HCT116 (cell line): ENCODE measurements at regions not wholly inside any gene's neighbourhood (a gene's known extent, or its start where the extent isn't known, plus 50 kb on each side); places are given as distances from the start of the nearest gene placed in this dataset.

ENCODE experiments used
- CEBPB ChIP-seq: IDR thresholded peaks from 2 replicates; pipeline ENCODE4 v1.6.1; 2012; ENCODE audit warnings: low read depth
- EZH2 ChIP-seq: fragments of 200-600 bp; sonication (generic); IDR thresholded peaks from 2 replicates; pipeline ENCODE4 v1.6.1; 2017; ENCODE audit warnings: antibody characterized with exemption, mixed run types
- EZH2phosphoT487 ChIP-seq: fragments of 200-600 bp; IDR thresholded peaks from 2 replicates; pipeline ENCODE4 v1.6.1; 2018; ENCODE audit warnings: antibody characterized with exemption, borderline replicate concordance
- FOSL1 ChIP-seq: IDR thresholded peaks from 2 replicates; pipeline ENCODE4 v1.6.1; 2012; ENCODE audit warnings: low read depth
- JUND ChIP-seq: IDR thresholded peaks from 2 replicates; pipeline ENCODE4 v1.6.1; 2012
- MAX ChIP-seq: IDR thresholded peaks from 2 replicates; pipeline ENCODE4 v1.6.1; 2012
- POLR2A ChIP-seq: IDR thresholded peaks from 2 replicates; pipeline ENCODE4 v1.7.0; 2011; ENCODE audit warnings: borderline replicate concordance; ENCODE audit not compliant: insufficient read depth, insufficient read length; ENCODE audit errors: extremely low read depth
- POLR2AphosphoS5 ChIP-seq: IDR thresholded peaks from 2 replicates; pipeline ENCODE4 v1.6.1; 2011; ENCODE audit warnings: mild to moderate bottlenecking, low read depth, low read length, moderate library complexity
- SIN3A ChIP-seq: IDR thresholded peaks from 2 replicates; pipeline ENCODE4 v1.6.1; 2012; ENCODE audit warnings: low read depth
- SP1 ChIP-seq: IDR thresholded peaks from 2 replicates; pipeline ENCODE4 v1.6.1; 2012; ENCODE audit warnings: low read depth
- YY1 ChIP-seq: IDR thresholded peaks from 2 replicates; pipeline ENCODE4 v1.6.1; 2011; ENCODE audit warnings: low read length, low read depth, moderate library complexity, mild to moderate bottlenecking; ENCODE audit not compliant: insufficient replicate concordance; ENCODE audit errors: extremely low read depth
- ZNF274 ChIP-seq: fragments of 200-500 bp; sonication (Bioruptor generic); IDR thresholded peaks from 2 replicates; pipeline ENCODE4 v1.6.1; 2014; ENCODE audit warnings: mild to moderate bottlenecking, low read depth, low read length, inconsistent platforms
- TF ChIP-seq, protein P1 (sequence below), 3 experiments: fragments of 200-600 bp in 1 of 3; sonication (generic) in 1 of 3; IDR thresholded peaks in 2 of 3; conservative IDR thresholded peaks in 1 of 3; 2 replicates each; pipeline ENCODE4 v1.5.1; 2012 to 2017; ENCODE audit warnings: low read depth in 2 of 3, low read length in 2 of 3, antibody characterized with exemption in 1 of 3, borderline replicate concordance in 1 of 3, control low read depth in 1 of 3, mild to moderate bottlenecking in 1 of 3, mixed read lengths in 1 of 3, mixed run types in 1 of 3, moderate library complexity in 1 of 3; ENCODE audit not compliant: insufficient read depth in 1 of 3
- TF ChIP-seq, protein P2 (sequence below): IDR thresholded peaks from 2 replicates; pipeline ENCODE4 v1.6.1; 2012

DNA sequence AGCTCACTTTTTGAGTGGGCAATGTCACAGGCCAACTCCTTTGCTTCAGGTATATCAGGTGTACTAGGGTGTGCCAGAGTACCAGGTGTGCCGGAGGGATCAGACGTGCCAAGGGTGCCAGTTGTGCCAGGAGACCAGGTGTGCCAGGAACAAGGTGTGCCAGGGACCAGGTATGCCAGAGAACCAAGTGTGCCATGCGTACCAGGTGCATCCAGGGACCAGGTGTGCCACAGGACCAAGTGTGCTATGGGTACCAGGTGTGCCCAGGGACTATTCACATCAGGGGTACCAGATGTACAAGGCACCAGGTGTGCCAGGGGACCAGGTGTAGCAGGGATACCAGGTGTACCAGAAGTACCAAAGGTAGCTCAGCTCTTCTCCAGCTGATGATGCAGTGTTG, 174.7 kb upstream of the S1PR3 start:
- TF ChIP-seq POLR2A (no peak), SIN3A (no peak), SP1 (no peak), YY1 (no peak), FOSL1 (no peak), EZH2 (no peak), JUND (no peak), POLR2AphosphoS5 (no peak), EZH2phosphoT487 (no peak), ZNF274 (no peak), MAX (no peak), CEBPB (no peak)
- TF ChIP-seq, protein P1, sequence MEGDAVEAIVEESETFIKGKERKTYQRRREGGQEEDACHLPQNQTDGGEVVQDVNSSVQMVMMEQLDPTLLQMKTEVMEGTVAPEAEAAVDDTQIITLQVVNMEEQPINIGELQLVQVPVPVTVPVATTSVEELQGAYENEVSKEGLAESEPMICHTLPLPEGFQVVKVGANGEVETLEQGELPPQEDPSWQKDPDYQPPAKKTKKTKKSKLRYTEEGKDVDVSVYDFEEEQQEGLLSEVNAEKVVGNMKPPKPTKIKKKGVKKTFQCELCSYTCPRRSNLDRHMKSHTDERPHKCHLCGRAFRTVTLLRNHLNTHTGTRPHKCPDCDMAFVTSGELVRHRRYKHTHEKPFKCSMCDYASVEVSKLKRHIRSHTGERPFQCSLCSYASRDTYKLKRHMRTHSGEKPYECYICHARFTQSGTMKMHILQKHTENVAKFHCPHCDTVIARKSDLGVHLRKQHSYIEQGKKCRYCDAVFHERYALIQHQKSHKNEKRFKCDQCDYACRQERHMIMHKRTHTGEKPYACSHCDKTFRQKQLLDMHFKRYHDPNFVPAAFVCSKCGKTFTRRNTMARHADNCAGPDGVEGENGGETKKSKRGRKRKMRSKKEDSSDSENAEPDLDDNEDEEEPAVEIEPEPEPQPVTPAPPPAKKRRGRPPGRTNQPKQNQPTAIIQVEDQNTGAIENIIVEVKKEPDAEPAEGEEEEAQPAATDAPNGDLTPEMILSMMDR (IDR thresholded peaks at IDR 0.05 in 2 of 3, conservative IDR thresholded peaks at IDR 0.05 in 1 of 3; ENCODE audit: borderline replicate concordance in 1 of 3, insufficient read depth in 1 of 3, low read depth in 2 of 3, low read length in 2 of 3) = no peak
- TF ChIP-seq, protein P2, sequence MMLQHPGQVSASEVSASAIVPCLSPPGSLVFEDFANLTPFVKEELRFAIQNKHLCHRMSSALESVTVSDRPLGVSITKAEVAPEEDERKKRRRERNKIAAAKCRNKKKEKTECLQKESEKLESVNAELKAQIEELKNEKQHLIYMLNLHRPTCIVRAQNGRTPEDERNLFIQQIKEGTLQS = no peak
